HG03060 (cell line): ENCODE measurements at regions not wholly inside any gene's neighbourhood (a gene's known extent, or its start where the extent isn't known, plus 50 kb on each side); places are given as distances from the start of the nearest gene placed in this dataset.
"Not testable (repeated sequence)": the region's sequence is repeated elsewhere in the genome, so short reads cannot be mapped to it uniquely, and the experiment has no call there.

Experiments used
- ATAC-seq: cut with Tn5 transposase; IDR thresholded peaks from one replicate; pipeline ENCODE4 v1.9.1; 2021; ENCODE audit warnings: low read depth, moderate number of reproducible peaks; ENCODE audit not compliant: unreplicated experiment

GRCh38 chr2:176931588-176932563 lies 280.7 kb upstream of the HNRNPA3 start:
- peak; percentile 99 for ATAC-seq

GRCh38 chr2:176934131-176934530 lies 278.5 kb upstream of the HNRNPA3 start:
- no peak for ATAC-seq

GRCh38 chr2:176934869-176935415 lies 277.7 kb upstream of the HNRNPA3 start:
- ATAC-seq = no peak

- no peak for ATAC-seq
Observed at GRCh38 chr2:176935543-176936102, 277.0 kb upstream of the HNRNPA3 start.

DNA sequence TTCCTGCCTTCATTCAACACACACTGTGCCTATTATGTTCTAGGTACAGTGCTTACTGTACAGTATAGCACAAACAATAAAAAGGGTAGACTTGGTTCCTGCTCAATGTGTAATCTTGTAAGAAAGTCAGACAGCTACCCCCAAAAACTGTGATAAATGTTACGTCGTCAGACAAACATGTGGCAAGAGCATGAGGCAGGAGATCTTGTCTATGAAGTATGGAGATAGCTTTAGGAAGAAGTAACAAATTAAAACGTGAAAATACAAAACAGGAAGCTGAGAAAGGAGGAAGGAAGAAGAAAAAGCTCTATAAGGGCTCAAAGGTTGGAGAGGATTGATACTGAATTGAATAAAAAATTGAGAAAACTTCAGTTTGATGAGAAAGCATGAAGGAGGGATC lies 276.2 kb upstream of the HNRNPA3 start:
- no peak for ATAC-seq

GRCh38 chr2:176944998-176945397 lies 267.6 kb upstream of the HNRNPA3 start:
- no peak for ATAC-seq

DNA sequence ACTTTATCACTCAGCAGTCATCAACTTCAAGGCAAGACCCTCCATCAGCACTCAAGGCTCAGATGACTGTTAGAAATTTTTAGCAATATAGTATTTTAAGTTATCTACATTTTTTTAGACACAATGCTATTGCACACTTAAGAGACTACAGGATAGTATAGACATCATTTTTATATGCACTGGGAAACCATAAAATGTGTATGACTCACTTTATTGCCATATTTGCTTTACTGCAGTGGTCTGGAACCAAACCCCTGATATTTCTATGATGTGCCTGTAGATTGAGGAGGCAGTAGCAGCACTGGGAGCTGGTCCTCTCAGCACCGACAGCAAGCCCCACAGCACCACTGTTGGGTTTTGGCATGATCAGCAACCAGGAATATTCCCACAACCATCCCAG lies 264.8 kb upstream of the HNRNPA3 start:
- ATAC-seq = no peak

- not testable (repeated sequence) for ATAC-seq
Observed at GRCh38 chr2:176951218-176951617, 261.4 kb upstream of the HNRNPA3 start.

GRCh38 chr2:176956791-176957190 lies 255.8 kb upstream of the HNRNPA3 start:
- no peak for ATAC-seq

DNA sequence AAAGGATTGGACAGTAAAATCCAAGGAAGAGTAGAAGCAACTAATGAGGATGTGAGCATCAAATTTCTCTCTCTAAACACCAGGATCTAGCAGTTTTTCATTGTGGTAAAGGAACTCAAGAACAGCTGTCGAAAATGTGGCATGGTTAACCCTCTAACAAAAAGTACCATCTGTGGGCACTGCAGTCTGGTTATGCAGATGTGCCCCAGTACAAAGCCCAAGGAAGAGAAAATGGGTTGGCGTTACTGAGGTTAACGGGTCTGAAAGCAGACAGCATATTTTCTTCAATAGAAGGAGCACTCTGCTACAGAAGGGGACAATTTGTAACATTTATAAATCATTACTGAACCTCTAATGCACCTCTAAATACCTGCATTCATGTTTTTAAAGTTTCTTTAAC lies 253.0 kb upstream of the HNRNPA3 start:
- no peak for ATAC-seq

- no peak for ATAC-seq
Observed at GRCh38 chr2:176960061-176960460, 252.5 kb upstream of the HNRNPA3 start.

GRCh38 chr2:176960736-176961520 lies 251.7 kb upstream of the HNRNPA3 start:
- ATAC-seq = no peak

DNA sequence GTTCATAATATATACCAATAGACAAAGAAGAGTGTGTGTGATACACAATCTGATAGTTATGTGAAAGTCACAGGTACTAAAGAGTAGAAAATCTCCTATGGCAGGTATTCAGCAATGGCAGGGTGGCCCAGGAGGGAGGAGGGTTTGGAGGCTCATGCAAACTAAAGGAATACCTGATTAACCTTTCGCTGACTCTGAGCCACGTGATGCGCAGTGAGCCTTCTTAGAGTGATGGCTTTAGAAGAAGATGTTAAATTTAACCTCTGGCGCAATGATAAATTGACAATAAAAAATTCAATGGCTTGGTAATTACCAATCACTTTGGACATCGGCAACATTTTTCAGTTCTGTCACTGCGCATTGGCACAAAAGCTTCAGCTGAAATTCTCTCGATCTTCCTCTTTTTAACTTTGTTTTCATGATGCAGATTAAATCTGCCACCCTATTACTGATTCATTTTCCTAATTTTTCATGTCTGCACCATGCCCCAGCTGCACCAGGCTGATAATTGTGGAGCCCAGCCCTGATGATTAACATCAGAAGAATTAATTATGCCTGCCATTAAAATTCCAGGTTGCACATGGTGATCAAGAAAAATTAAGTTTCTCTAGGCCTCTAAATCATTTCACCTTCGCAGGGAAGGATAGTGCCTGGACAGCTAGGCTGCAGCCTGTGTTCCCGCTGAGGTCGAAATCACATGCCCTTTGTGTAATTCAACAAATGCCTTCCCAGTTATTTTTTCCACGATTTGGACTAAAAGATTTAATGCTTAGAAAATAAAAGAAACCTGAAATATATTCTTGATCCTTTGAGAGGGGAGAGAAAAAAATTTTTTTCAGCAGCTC lies 250.6 kb upstream of the HNRNPA3 start:
- no peak for ATAC-seq

GRCh38 chr2:176963568-176964287 lies 248.9 kb upstream of the HNRNPA3 start:
- no peak for ATAC-seq

- ATAC-seq = no peak
Observed at GRCh38 chr2:176967911-176968450, 244.6 kb upstream of the HNRNPA3 start.

DNA sequence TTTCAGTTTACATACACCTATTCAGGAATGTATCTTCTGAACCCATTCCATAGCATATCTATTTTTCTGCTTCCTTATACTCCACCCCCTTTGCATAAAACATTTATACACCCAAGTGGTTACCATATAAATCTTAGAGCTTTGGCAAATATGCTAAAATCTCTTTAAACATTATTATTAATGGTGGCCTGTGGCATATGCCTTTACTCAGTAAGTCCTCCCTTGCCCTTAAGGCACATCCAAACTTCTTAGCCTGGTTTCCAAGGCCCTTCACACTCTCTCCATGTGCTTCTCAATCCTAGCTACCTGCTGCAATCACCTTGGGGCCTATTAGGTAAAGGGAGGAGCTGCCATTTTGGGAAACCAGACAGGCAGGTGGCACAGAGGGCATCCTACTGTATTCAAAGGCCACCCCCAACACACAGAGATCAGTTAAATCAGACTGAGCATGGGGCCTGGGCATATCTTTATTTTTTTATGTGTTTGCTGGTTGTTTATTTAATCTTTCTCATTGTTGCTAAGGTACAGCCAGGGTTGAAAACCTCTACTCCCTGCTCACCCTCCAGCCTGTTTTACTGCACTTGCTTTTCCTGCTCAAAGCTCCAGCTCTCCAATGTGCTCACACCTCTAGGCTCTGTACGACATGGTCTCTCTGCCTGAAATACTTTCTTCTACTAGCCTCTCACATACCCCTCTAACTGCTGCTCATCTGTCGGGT lies 242.8 kb upstream of the HNRNPA3 start:
- ATAC-seq = no peak

- no peak for ATAC-seq
Observed at GRCh38 chr2:176976736-176977685, 235.6 kb upstream of the HNRNPA3 start.
